Fibroblast of the aortic adventitia (primary cell): ENCODE measurements at regions not wholly inside any gene's neighbourhood (a gene's known extent, or its start where the extent isn't known, plus 50 kb on each side); places are given as distances from the start of the nearest gene placed in this dataset.
"Not testable (repeated sequence)": the region's sequence is repeated elsewhere in the genome, so short reads cannot be mapped to it uniquely, and the experiment has no call there.

Experiments used
- DNase-seq: peaks from one replicate; pipeline ENCODE4 v3.0.0-alpha.2; 2010; ENCODE audit warnings: low read depth
- H3K4me3 ChIP-seq: 2 replicates; pipeline ENCODE4 v1.5.1; 2011; ENCODE audit warnings: low read depth, mild to moderate bottlenecking, control low read depth, low read length, moderate library complexity
- CTCF ChIP-seq: IDR thresholded peaks from 2 replicates; pipeline ENCODE4 v1.5.1; 2011; ENCODE audit warnings: mild to moderate bottlenecking, low read length, control low read depth, inconsistent platforms; ENCODE audit not compliant: insufficient read depth

- TF ChIP-seq CTCF, result no peak
- no peak overlapping the region for H3K4me3 ChIP-seq
- no peak for DNase-seq
Measured at GRCh38 chr13:64130171-64130570, 2714.5 kb upstream of the PCDH20 start.

- TF ChIP-seq CTCF, result no peak
- no peak overlapping the region for H3K4me3 ChIP-seq
- no peak for DNase-seq
Measured at GRCh38 chr13:64127856-64128255, 2712.2 kb upstream of the PCDH20 start.

- DNase-seq, result no peak
- H3K4me3 ChIP-seq, result no peak overlapping the region
- TF ChIP-seq CTCF, result no peak
Measured at GRCh38 chr13:64127192-64127591, 2711.5 kb upstream of the PCDH20 start.

- not testable (repeated sequence) for DNase-seq, H3K4me3 ChIP-seq
Measured at GRCh38 chr13:64121023-64121709, 2705.5 kb upstream of the PCDH20 start.

- no peak for DNase-seq
- TF ChIP-seq CTCF, result no peak
- no peak overlapping the region for H3K4me3 ChIP-seq
Measured at GRCh38 chr13:64099994-64100393, 2684.3 kb upstream of the PCDH20 start.

GRCh38 chr13:64090311-64090710, 2674.7 kb upstream of the PCDH20 start:
- H3K4me3 ChIP-seq, result no peak overlapping the region
- no peak for DNase-seq

GRCh38 chr13:64088491-64088890, 2672.8 kb upstream of the PCDH20 start:
- no peak overlapping the region for H3K4me3 ChIP-seq
- DNase-seq, result no peak
- no peak for TF ChIP-seq CTCF

More at GRCh38 chr13:64090311-64090710, 2674.7 kb upstream of the PCDH20 start:
- TF ChIP-seq CTCF, result no peak
